Glomerular visceral epithelial cell (primary cell): ENCODE measurements at regions not wholly inside any gene's neighbourhood (a gene's known extent, or its start where the extent isn't known, plus 50 kb on each side); places are given as distances from the start of the nearest gene placed in this dataset.
"Not testable (repeated sequence)": the region's sequence is repeated elsewhere in the genome, so short reads cannot be mapped to it uniquely, and the experiment has no call there.

ENCODE experiments used
- DNase-seq: peaks from one replicate; pipeline ENCODE4 v3.0.0-alpha.2; 2016; ENCODE audit errors: extremely low spot score

GRCh38 chr1:226461087-226461486, 53.2 kb upstream of the PARP1 start:
- DNase-seq: no peak

- DNase-seq: no peak
These were observed 56.2 kb upstream of the PARP1 start for GRCh38 chr1:226463925-226464586.

GRCh38 chr1:226464587-226464971, 56.7 kb upstream of the PARP1 start:
- not testable (repeated sequence) for DNase-seq

- no peak for DNase-seq
These were observed 58.4 kb upstream of the PARP1 start for GRCh38 chr1:226466296-226466695.

DNA sequence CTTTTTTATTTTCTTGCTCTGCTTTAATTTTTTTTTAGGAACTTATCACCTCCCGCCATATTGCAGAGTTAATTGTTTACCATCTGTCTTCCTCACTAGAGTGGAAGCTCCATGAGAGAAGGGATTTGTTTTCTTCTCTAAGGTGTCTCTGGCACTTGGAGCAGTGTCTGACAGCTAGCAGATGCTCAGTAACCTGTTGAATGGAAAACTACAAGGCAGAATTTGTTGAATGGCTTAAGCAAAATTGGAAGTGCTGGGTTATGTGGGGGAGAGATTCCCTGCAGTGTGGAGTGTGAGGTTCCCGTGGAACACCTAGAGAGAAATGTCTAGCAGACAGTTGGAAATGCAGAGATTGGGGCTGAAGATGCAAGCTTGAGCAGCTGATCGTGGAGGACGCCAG, 59.5 kb upstream of the PARP1 start:
- DNase-seq: no peak

- no peak for DNase-seq
These were observed 63.3 kb upstream of the PARP1 start for GRCh38 chr1:226470921-226471866.

DNA sequence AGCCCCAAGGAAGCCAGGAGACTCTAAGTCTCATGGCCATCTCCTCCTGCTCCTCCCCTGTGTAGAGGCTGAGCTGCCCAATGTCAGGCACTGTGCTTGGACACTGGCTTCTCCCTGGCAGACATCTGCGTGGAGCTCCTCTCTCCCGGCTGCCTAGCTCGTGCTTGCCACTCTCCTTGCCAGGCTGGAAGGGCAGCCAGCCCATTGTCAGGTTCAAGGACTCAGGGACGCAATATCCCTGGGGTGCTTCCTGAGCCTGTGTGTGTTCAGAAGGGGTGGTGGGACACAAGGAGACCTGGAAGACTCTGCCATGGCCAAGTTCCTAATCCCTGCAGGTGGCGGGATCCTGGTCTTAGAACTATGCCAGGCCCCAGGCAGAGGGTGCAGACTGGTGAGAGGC, 65.4 kb upstream of the PARP1 start:
- no peak for DNase-seq

DNA sequence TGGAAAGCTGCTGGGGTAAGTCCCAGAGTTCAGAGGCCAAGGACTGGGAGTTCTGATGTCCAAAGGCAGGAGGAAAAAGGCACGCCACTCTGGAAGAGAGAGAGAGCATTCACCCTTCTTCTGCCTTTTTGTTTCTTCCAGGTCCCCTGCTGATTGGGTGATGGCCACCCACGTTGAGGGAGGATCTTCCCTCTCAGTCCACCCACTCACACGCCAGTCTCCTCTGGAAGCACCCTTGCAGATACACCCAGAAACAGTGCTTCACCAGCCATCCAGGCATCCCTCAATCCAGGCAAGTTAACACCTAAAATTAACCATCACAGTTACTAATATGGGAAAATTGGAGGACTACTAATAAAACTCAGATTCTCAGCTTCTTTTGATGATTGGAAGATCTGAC, 66.1 kb upstream of the PARP1 start:
- no peak for DNase-seq

DNA sequence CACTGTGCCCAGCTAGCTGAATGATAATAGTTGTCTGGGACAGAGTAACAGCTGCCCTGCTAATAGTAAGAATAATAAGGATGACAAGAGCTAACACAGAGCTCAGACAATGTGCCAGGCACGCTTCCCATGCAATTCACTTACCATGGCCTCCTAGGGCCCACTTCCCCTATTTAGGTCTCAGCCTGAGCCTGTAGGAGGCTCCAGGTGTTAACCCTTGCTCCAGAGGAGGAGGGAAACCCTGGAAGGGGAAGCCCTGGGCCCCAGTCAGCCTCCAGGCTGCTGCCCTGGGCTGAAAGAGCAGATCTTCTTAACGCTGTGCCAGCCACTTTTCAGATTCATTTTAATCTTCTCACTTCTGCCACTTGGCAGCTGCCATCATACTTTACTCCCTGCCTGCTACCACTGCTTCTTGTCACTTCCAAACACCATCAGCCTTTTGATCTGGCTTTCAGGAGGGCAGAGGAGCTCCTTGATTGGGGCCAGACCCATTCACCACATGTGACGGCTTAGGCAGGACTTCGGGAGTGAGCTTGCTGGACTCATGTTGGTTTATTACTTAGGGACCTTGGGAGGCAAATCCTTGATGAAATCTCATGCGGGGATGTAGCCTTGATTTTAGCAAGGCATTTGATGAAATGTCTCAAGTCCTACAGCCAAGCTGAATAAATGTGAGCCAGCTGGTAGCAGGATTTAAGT, 66.7 kb upstream of the PARP1 start:
- DNase-seq: no peak

DNA sequence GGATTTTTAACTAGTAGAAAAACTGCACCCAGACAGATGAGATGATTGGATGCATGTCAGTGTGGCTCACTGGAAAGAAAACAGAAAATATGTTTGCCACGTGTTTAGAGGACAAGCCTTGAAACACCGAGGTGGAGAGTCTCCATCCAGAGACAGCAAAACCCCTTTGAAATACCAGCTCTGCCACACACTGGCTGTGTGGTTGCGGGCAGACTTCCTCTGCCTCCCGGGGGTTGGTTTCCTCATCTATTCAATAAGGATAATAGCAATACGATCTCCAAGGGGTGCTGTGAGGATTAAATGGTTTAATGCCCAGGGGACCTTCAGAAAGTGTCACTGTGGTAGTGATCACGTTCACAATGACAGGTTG, 67.2 kb upstream of the PARP1 start:
- DNase-seq: no peak

DNA sequence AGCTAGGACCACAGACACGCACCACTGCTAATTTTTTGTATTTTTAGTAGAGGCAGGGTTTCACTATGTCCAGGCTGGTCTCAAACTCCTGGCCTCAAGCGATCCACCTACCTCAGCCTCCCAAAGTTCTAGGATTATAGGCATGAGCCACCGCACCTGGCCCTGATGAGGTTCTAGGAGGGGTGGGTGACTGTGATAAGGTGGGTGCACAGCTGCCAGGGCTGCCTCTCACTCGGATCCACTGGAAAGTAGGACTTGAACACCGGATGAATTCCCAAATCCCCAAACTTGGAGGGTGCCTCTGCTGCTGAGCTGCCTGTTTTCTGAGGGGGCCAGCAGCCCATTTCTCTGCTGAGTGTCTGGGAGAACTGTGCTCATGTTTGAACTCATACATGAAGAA, 68.2 kb upstream of the PARP1 start:
- DNase-seq: no peak

- no peak for DNase-seq
These were observed 68.9 kb upstream of the PARP1 start for GRCh38 chr1:226476648-226477319.

GRCh38 chr1:226479474-226479873, 69.1 kb upstream of the STUM start:
- DNase-seq: no peak

GRCh38 chr1:226480461-226480860, 68.1 kb upstream of the STUM start:
- DNase-seq: no peak

DNA sequence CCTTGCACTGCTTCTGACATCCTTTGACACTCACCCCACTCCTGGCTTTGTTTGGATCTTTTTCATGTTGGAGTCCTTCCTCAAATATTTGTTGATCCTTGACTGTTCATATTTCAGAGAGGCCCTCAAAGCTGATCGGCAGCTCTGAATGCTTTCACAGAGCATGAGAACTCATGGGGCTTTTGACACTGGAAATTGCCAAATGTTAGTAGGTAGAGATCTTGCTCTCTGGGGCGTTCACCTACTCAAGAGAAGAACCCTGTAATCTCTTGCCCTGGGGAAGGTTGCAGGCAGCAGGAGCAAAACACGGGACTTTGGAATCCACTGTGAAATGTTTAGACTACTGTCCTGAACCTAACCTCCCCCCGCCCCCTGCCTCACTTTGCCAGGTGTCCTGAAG, 67.4 kb upstream of the STUM start:
- DNase-seq: no peak

DNA sequence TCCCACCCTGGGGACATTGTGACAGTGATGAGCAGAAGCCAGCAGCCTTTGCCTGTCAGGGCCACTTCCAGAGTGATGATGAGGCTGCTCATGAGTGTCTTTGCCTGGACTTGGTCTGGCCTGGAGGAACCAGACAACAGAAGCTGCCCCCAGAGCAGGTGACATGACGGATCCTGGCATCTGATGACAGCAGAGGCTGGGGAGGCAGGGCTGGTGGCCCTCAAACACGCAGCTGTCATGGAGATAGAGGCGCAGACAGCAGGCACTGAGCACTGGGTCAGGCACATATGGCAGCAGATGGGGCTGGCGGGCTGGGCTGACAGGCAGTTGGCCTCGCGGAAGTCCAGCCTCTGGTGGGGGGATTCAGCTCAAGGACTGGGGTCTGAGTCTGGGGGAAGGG, 66.4 kb upstream of the STUM start:
- DNase-seq: no peak

DNA sequence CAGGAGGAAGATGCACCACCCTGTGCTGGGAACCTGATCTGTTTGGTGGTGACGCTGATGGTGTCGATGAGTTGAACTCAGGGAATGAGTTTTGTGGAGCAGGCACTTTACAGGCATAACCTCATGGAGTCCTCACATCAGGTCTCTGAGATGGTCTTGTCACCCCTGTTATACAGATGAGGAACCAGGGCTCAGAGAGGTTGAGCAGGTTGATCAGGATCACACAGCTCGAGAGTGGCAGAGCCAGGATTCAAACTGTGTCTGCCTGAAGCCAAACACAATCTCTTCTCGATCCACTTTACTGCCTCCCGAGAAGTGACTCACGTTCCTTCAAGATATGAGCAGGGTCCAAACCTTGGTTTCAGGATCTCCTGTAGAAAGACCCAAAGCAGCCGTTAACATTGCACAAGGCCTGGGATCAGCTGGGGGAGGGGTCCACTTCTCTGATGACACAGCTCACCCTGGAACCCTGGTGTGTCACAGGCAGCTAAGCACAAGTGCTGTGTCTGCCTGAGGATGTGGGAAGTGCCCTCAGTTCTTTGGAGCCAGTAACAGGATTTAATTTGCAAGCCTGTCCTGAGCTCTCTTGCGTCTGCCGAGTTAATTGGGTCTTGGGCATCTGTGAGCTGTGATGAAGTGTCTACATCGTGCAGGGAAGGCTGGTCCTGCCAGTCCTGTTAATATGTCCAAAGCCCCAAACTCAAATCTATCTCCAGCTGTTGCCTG, 65.4 kb upstream of the STUM start:
- no peak for DNase-seq

GRCh38 chr1:226485192-226485591, 63.4 kb upstream of the STUM start:
- DNase-seq: no peak

GRCh38 chr1:226486161-226486560, 62.4 kb upstream of the STUM start:
- no peak for DNase-seq

DNA sequence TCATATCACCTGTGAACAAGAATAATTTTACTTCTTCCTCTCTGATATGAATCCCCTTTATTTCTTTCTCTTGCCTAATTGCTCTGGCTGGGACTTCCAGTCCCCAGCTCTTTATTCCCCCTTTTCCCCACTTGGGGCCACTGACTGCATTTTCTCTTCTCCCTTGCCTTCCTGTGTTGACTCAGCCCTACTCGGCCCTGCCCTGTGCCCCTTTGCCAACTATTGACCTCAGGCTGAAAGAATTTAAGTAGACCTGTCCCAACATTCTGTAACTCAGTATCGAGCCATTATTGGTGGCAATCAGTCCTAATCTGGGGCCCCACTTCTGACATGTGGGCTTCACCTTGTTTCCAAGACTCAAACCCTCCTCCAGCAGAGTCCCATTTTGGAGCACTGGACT, 60.6 kb upstream of the STUM start:
- peak; percentile 19 for DNase-seq

DNA sequence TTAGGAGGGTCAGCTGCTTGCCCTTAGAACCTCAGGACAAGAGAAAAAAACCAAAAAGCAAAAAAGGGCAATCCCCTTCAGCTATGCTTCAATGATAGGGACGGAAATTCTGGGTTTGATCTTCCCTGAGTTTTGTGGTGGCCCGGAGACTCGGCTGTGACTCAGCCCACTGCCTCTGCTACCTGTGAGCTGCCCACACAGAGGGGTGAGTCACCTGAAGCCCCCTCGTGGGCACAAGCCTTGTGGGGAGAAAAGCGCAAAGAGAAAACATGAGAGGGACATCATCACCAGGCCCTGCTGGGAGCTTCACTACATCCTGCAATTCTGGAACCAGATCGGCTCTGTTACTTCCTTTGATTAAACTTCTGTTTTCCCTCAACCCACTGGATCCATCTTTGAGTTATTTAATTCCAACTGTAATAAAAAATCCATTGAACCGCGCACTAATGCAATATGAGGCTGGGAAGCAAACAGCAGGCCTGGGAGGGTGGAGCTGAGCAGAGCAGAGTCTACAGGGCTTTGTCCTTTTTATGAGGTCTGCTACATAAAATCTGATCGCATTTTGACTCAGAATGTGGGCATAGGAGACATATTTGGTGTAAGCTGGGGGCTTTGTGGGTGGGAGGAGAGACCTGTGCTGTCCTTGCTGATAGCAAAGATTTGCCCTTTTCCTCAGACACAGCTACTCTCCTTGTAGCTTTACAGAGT, 58.7 kb upstream of the STUM start:
- DNase-seq: no peak
